ENCODE measurements at regions not wholly inside any gene's neighbourhood (a gene's known extent, or its start where the extent isn't known, plus 50 kb on each side); places are given as distances from the start of the nearest gene placed in this dataset.
A peak's percentile ranks its signal among the peaks of the same experiment; 100 is the strongest.

- WGBS = 78% methylated on average over 1 of the region's 1 CpG
- no peak overlapping the region for H3K4me3 ChIP-seq
- TF ChIP-seq, protein P1, sequence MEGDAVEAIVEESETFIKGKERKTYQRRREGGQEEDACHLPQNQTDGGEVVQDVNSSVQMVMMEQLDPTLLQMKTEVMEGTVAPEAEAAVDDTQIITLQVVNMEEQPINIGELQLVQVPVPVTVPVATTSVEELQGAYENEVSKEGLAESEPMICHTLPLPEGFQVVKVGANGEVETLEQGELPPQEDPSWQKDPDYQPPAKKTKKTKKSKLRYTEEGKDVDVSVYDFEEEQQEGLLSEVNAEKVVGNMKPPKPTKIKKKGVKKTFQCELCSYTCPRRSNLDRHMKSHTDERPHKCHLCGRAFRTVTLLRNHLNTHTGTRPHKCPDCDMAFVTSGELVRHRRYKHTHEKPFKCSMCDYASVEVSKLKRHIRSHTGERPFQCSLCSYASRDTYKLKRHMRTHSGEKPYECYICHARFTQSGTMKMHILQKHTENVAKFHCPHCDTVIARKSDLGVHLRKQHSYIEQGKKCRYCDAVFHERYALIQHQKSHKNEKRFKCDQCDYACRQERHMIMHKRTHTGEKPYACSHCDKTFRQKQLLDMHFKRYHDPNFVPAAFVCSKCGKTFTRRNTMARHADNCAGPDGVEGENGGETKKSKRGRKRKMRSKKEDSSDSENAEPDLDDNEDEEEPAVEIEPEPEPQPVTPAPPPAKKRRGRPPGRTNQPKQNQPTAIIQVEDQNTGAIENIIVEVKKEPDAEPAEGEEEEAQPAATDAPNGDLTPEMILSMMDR (IDR thresholded peaks at IDR 0.05) = no peak
- TF ChIP-seq POLR2A (IDR thresholded peaks at IDR 0.05) = no peak
- no peak for TF ChIP-seq POLR2AphosphoS5 (IDR thresholded peaks at IDR 0.05)
- H3K27me3 ChIP-seq (replicated peaks; ENCODE audit: insufficient read depth) = no peaks in the 10 kb centered on the region
- no peaks in the 10 kb centered on the region for H3K9me3 ChIP-seq
- H3K27ac ChIP-seq = no peak overlapping the region
- H3K4me1 ChIP-seq (replicated peaks) = no peaks in the 10 kb centered on the region
- H3K36me3 ChIP-seq = no peaks in the 10 kb centered on the region
- intact Hi-C loops (cut with DNase I) = no loop called here
- DNase-seq (ENCODE audit: low spot score) = no peak
Measured at GRCh38 chr2:180146114-180146513, 139.0 kb upstream of the CWC22 start.

DNA sequence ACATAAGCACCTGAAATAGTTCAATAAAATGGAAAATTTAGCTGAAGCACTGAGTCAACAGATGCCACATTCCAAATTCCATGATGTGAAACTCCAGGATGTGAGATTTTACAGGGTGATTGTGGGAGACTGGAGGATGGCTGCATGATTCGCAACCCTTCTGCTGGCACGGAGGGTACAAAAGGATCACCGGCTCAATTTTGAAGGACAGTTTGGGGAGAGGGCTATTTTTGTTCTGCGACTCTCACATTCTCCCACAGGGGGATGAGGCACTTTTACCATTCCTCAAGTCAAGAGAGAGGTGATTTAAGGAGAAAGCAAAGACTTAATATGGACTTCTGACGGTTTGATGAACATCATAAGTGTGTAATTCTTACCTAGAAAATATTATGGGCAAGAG, 138.1 kb upstream of the CWC22 start:
- Histone ChIP-seq H3K36me3 (no peaks in the 10 kb centered on the region), H3K4me3 (no peak overlapping the region), H3K27me3 (replicated peaks; ENCODE audit: insufficient read depth) (no peaks in the 10 kb centered on the region), H3K9me3 (no peaks in the 10 kb centered on the region), H3K27ac (no peak overlapping the region), H3K4me1 (replicated peaks) (no peaks in the 10 kb centered on the region)
- 93% methylated on average over 5 of the region's 5 CpGs for WGBS
- TF ChIP-seq, protein P1 (IDR thresholded peaks at IDR 0.05) = no peak
- TF ChIP-seq POLR2A (IDR thresholded peaks at IDR 0.05) = no peak
- no peak for TF ChIP-seq POLR2AphosphoS5 (IDR thresholded peaks at IDR 0.05)
- DNase-seq (ENCODE audit: low spot score) = no peak
- intact Hi-C loops (cut with DNase I) = no loop called here

- Histone ChIP-seq H3K9me3 (no peaks in the 10 kb centered on the region), H3K27me3 (replicated peaks; ENCODE audit: insufficient read depth) (no peaks in the 10 kb centered on the region), H3K27ac (no peak overlapping the region), H3K36me3 (no peaks in the 10 kb centered on the region), H3K4me3 (no peak overlapping the region), H3K4me1 (replicated peaks) (no peaks in the 10 kb centered on the region)
- DNase-seq (ENCODE audit: low spot score) = no peak
- intact Hi-C loops (cut with DNase I) = no loop called here
- TF ChIP-seq POLR2AphosphoS5 (IDR thresholded peaks at IDR 0.05) (no peak), POLR2A (IDR thresholded peaks at IDR 0.05) (no peak)
- TF ChIP-seq, protein P1 (IDR thresholded peaks at IDR 0.05) = no peak
Measured at GRCh38 chr2:180144338-180144813, 137.3 kb upstream of the CWC22 start.

- no peak for DNase-seq (ENCODE audit: low spot score)
- TF ChIP-seq POLR2AphosphoS5 (IDR thresholded peaks at IDR 0.05) (no peak), POLR2A (IDR thresholded peaks at IDR 0.05) (no peak)
- TF ChIP-seq, protein P1 (IDR thresholded peaks at IDR 0.05) = no peak
- Histone ChIP-seq H3K27ac (no peak overlapping the region), H3K4me1 (replicated peaks) (no peaks in the 10 kb centered on the region), H3K27me3 (replicated peaks; ENCODE audit: insufficient read depth) (no peaks in the 10 kb centered on the region), H3K4me3 (no peak overlapping the region), H3K9me3 (no peaks in the 10 kb centered on the region), H3K36me3 (no peaks in the 10 kb centered on the region)
- intact Hi-C loops (cut with DNase I) = no loop called here
- 81% methylated on average over 5 of the region's 5 CpGs for WGBS
Measured at GRCh38 chr2:180143633-180144337, 136.7 kb upstream of the CWC22 start.

DNA sequence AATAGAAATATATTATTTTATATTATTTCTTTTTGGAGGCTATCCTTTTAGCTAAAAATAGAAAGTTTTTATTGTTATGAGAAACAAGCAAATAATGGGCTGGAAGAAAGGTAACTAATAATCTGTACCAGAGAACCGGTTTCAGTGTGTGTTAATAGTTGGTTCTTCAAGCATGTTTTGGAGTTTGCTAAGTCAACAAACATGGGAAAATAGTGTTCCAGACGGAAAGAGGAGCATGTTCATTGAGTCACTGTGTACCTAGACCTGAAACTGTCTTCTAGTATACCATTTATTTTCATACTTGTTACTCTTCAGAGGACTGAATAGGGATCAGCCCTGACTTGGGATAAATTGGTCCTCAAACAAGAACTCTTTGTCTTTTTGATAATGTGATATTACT, 134.5 kb upstream of the CWC22 start:
- H3K4me3 ChIP-seq = no peak overlapping the region
- no peak overlapping the region for H3K27ac ChIP-seq
- H3K9me3 ChIP-seq = no peaks in the 10 kb centered on the region
- intact Hi-C loops (cut with DNase I) = no loop called here
- H3K27me3 ChIP-seq (replicated peaks; ENCODE audit: insufficient read depth) = no peaks in the 10 kb centered on the region
- no peaks in the 10 kb centered on the region for H3K4me1 ChIP-seq (replicated peaks)
- H3K36me3 ChIP-seq = no peaks in the 10 kb centered on the region
- TF ChIP-seq, protein P1 (IDR thresholded peaks at IDR 0.05) = no peak
- TF ChIP-seq POLR2AphosphoS5 (IDR thresholded peaks at IDR 0.05) = peak; percentile 84
- WGBS = 46% methylated on average over 2 of the region's 2 CpGs
- peak; percentile 28 for DNase-seq (ENCODE audit: low spot score)
